Mucosa of descending colon (tissue), 3 donors: ENCODE measurements at regions not wholly inside any gene's neighbourhood (a gene's known extent, or its start where the extent isn't known, plus 50 kb on each side); places are given as distances from the start of the nearest gene placed in this dataset.

Source experiments
- ATAC-seq: fragments of 200-7000 bp; cut with Tn5 transposase; one replicate; pipeline ENCODE4 v1.9.1; 2020; ENCODE audit warnings: mild to moderate bottlenecking, moderate library complexity
- DNase-seq, 3 donors: peaks; one replicate each; pipeline ENCODE4 v3.0.0-alpha.2; 2020
- H3K36me3 ChIP-seq: fragments of 200-600 bp; one replicate; pipeline ENCODE4 v1.8.0; 2021; ENCODE audit warnings: low read depth, mild to moderate bottlenecking
- H3K4me1 ChIP-seq: fragments of 200-600 bp; one replicate; pipeline ENCODE4 v1.8.0; 2021; ENCODE audit warnings: low read depth, mild to moderate bottlenecking
- H3K4me3 ChIP-seq: fragments of 200-600 bp; one replicate; pipeline ENCODE4 v1.8.0; 2021; ENCODE audit warnings: mild to moderate bottlenecking
- H3K9me3 ChIP-seq: fragments of 200-600 bp; one replicate; pipeline ENCODE4 v1.8.0; 2021; ENCODE audit warnings: mild to moderate bottlenecking
- intact Hi-C, 2 donors: fragments of 100-400 bp; cut with DNase I in 1 of 2; cut with micrococcal nuclease in 1 of 2; formaldehyde crosslinking; loops; one replicate each; pipeline versions ENCODE4 v1.11.0 to v1.11.1; 2022; cut with DNase I, micrococcal nuclease
- TF ChIP-seq, protein P1 (sequence below): fragments of 200-600 bp; IDR thresholded peaks from one replicate; pipeline ENCODE4 v1.8.0; 2022; ENCODE audit warnings: antibody characterized with exemption, mild to moderate bottlenecking
- donor health status: DM: no; HTN: no; CAD: no; lungs with moderate emphysema.
- donor health status: DM: no; HTN: no; CAD: no.
- donor health status: DM: no; HTN: yes; CAD: no.

DNA sequence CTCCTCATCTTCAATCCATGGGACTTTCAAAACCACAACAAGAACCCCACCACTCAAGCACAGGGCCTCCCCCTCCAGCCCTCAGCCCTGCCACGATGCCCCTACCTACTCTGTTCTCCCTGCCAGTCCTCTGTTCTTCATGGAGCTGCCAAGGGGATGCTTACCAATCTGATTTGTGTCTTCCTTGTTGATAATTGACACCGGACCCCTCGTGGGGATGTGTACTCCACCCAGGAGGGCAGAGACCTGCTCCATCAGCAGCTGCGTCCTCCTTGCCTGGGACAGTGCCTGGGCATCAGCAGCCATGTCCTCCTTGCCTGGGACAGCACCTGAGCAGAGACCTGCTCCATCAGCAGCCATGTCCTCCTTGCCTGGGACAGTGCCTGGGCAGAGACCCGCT lies 1489.2 kb downstream of the TBC1D22A start:
- ATAC-seq (no peak), DNase-seq (no peak)
- intact Hi-C loops, result no loop called here
- H3K4me1 ChIP-seq, result peaks cover 16% of the 10 kb centered on the region
- H3K36me3 ChIP-seq, result no peaks in the 10 kb centered on the region
- TF ChIP-seq, protein P1, sequence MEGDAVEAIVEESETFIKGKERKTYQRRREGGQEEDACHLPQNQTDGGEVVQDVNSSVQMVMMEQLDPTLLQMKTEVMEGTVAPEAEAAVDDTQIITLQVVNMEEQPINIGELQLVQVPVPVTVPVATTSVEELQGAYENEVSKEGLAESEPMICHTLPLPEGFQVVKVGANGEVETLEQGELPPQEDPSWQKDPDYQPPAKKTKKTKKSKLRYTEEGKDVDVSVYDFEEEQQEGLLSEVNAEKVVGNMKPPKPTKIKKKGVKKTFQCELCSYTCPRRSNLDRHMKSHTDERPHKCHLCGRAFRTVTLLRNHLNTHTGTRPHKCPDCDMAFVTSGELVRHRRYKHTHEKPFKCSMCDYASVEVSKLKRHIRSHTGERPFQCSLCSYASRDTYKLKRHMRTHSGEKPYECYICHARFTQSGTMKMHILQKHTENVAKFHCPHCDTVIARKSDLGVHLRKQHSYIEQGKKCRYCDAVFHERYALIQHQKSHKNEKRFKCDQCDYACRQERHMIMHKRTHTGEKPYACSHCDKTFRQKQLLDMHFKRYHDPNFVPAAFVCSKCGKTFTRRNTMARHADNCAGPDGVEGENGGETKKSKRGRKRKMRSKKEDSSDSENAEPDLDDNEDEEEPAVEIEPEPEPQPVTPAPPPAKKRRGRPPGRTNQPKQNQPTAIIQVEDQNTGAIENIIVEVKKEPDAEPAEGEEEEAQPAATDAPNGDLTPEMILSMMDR, result no peak
- H3K4me3 ChIP-seq, result no peak overlapping the region
- H3K9me3 ChIP-seq, result no peaks in the 10 kb centered on the region

DNA sequence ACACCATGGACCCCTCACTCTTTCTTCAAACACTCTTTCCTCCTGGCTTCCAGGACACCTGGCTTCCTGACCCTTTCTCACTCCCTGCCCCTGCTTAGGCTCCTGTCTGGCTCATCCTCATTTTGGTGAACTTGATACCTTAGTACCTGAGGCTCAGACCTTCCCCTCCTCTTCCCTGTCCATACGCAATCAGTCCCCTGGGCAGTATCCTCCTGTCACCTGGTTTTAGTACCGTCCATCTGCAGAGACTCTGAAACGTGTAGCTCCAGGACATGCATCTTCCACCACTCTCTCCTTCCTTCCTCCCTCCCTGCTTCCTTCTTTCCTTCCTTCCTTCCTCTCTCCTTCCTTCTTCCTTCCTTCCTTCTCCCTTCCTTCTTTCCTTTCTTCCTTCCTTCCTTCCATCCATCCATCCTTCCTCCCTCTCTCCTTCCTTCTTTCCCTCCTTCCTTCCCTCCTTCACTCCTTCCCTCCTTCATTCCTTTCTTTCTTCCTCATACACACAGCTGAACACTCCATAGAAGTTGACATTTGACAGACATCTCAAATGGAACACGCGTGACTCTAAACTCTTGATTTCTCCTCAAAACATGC lies 1488.6 kb downstream of the TBC1D22A start:
- no peaks in the 10 kb centered on the region for H3K9me3 ChIP-seq
- no peak for DNase-seq
- peaks cover 16% of the 10 kb centered on the region for H3K4me1 ChIP-seq
- no peak for ATAC-seq
- TF ChIP-seq, protein P1, result no peak
- no peak overlapping the region for H3K4me3 ChIP-seq
- no peaks in the 10 kb centered on the region for H3K36me3 ChIP-seq
- intact Hi-C loops, result no loop called here

DNA sequence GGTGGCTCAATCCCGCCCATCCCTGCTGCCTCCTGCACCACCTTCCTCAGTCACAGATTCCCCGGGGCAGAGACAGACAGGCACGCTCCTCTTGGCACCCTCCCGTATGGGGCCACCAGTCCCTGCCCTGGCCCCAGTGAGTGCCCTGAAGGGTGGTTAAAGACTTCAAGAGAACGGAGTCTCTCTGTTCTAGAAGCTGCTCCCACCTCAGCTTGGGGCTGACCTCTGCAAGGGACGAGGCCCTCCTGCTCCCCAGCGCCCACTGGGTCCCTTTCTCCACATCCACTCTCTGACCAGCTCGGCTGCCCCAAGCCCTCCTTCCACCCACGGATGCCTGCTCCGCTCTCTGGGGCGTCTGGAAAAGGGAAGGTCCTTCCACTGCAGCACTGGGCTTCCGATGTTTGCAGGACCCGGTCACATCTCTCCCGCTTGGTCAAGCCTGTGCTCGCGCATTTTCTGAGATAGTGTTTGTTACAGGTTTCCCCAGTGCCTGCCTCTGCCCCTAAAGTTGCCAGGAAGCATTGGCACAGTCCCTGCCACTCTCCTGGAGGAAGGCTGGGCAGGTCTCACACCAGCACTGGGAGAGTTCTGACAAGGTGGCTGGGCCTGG lies 1487.9 kb downstream of the TBC1D22A start:
- ATAC-seq (no peak), DNase-seq (no peak)
- Histone ChIP-seq H3K36me3 (no peaks in the 10 kb centered on the region), H3K4me3 (no peak overlapping the region), H3K9me3 (no peaks in the 10 kb centered on the region), H3K4me1 (peaks cover 16% of the 10 kb centered on the region)
- TF ChIP-seq, protein P1, result no peak
- intact Hi-C loops, result no loop called here

DNA sequence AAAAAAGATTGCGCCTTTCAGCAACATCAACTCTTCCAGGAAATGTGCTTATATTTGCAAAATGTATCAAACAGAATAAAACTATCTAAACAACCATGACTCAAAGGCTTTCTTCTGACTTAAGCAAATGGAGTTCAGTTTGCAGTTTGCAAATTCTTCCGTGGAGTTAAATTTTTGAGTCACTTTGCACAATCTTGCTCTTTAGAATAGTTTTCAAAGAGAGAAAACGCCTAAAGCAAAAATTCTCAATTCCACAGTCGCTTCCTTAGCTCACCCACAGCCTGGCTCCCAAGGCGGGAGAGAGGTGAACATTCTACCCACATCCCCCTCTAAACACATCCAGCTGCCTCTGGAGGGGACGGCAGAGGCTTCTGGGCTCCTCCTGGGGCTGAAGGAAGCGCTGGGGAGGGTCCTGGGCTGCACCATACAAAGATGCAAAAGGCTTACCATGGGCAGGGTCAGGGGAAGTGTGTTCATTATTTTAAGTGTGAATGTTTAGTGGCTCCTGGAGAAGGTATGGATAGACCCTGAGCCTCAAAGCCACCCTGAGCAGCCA lies 1487.3 kb downstream of the TBC1D22A start:
- no peak for DNase-seq
- intact Hi-C loops, result no loop called here
- Histone ChIP-seq H3K36me3 (no peaks in the 10 kb centered on the region), H3K4me1 (peaks cover 11% of the 10 kb centered on the region), H3K9me3 (no peaks in the 10 kb centered on the region), H3K4me3 (no peak overlapping the region)
- TF ChIP-seq, protein P1, result no peak
- ATAC-seq, result no peak

DNA sequence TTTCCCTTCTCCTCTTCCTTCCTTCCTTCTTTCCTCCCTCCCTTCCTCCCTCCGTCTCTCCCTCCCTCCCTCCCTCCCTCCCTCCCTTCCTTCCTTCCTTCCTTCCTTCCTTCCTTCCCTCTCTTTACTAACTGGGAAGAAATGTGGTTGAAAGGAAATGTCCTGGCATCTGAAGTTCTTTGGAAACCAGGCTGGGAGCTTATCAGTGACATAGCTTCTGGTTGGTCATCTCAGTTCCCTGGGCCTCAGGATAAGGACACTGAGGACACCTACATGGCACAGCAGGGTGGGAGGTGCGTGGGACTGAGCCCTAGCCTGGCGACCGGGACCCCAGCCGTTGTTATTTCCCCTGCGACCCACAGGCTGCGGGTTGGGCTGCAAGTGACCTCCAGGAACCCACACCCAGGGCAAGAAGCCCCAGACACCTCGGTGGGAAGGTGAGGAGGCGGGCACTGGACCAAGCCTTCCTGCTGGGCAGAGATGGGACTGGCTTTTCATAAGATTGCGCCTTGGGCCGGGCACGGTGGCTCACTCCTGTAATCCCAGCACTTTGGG lies 1486.5 kb downstream of the TBC1D22A start:
- intact Hi-C loops, result no loop called here

More for the DNA sequence above, 1486.5 kb downstream of the TBC1D22A start:
- H3K36me3 ChIP-seq, result no peaks in the 10 kb centered on the region
- DNase-seq, result no peak
- H3K9me3 ChIP-seq, result no peaks in the 10 kb centered on the region
- no peak overlapping the region for H3K4me3 ChIP-seq
- no peak for ATAC-seq
- H3K4me1 ChIP-seq, result peaks cover 5% of the 10 kb centered on the region
- TF ChIP-seq, protein P1, result no peak
